NT2/D1 (cell line): ENCODE measurements at regions not wholly inside any gene's neighbourhood (a gene's known extent, or its start where the extent isn't known, plus 50 kb on each side); places are given as distances from the start of the nearest gene placed in this dataset.

Experiments used
- DNase-seq: peaks from one replicate; pipeline ENCODE4 v3.0.0-alpha.2; 2011; ENCODE audit warnings: low read depth, low spot score
- H3K27me3 ChIP-seq: 2 replicates; pipeline ENCODE4 v1.6.0; 2011; ENCODE audit warnings: mild to moderate bottlenecking; ENCODE audit not compliant: insufficient read length, insufficient read depth
- H3K36me3 ChIP-seq: 2 replicates; pipeline ENCODE4 v1.6.1; 2011; ENCODE audit warnings: mild to moderate bottlenecking, low read length, mixed read lengths; ENCODE audit not compliant: insufficient read depth, insufficient read length
- H3K4me1 ChIP-seq: 2 replicates; pipeline ENCODE4 v1.5.1; 2011; ENCODE audit not compliant: insufficient read depth, insufficient read length
- H3K4me3 ChIP-seq: 2 replicates; pipeline ENCODE4 v1.5.1; 2011; ENCODE audit warnings: low read depth; ENCODE audit not compliant: insufficient read length
- H3K9ac ChIP-seq: 2 replicates; pipeline ENCODE4 v1.6.0; 2011; ENCODE audit warnings: low read depth; ENCODE audit not compliant: insufficient read length
- H3K9me3 ChIP-seq: 2 replicates; pipeline ENCODE4 v1.5.1; 2011; ENCODE audit warnings: mild to moderate bottlenecking, low read length; ENCODE audit not compliant: insufficient read depth
- SUZ12 ChIP-seq: IDR thresholded peaks from 2 replicates; pipeline ENCODE4 v1.6.1; 2011; ENCODE audit not compliant: insufficient read length, insufficient read depth; ENCODE audit errors: extremely low read depth
- YY1 ChIP-seq: IDR thresholded peaks from 2 replicates; pipeline ENCODE4 v1.6.1; 2011; ENCODE audit not compliant: insufficient read length, insufficient read depth
- ZNF274 ChIP-seq: IDR thresholded peaks from 2 replicates; pipeline ENCODE4 v1.6.1; 2011; ENCODE audit warnings: mild to moderate bottlenecking, low read depth, low read length

DNA sequence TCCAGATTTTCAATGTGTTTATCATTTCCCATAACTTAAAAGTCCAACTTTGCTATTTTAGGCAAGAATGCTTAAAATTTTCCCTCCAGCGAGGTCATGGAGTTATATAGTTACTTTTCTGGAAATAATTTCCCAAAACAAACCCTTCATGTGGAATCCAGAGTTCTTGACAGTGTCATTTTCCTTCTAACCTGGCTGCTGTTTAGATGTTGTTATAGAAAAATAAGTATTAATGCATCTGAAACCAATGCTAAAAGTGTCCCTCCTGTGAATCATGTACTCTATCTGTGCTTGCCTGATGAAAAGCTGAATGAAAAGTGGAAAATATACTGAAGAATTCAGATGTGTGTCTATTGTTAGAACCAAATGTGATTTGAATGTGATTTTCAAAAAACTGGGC, 245.3 kb upstream of the HSF2 start:
- no peak for DNase-seq
- no peaks in the 10 kb centered on the region for H3K36me3 ChIP-seq
- H3K4me3 ChIP-seq: no peak overlapping the region
- no peaks in the 10 kb centered on the region for H3K27me3 ChIP-seq
- no peaks in the 10 kb centered on the region for H3K9me3 ChIP-seq
- no peak for TF ChIP-seq SUZ12
- TF ChIP-seq YY1: no peak
- no peak for TF ChIP-seq ZNF274
- H3K4me1 ChIP-seq: no peaks in the 10 kb centered on the region
- no peak overlapping the region for H3K9ac ChIP-seq

- DNase-seq: no peak
- no peaks in the 10 kb centered on the region for H3K4me1 ChIP-seq
- no peak for TF ChIP-seq SUZ12
- no peaks in the 10 kb centered on the region for H3K9me3 ChIP-seq
- no peak overlapping the region for H3K9ac ChIP-seq
- no peaks in the 10 kb centered on the region for H3K27me3 ChIP-seq
- H3K36me3 ChIP-seq: no peaks in the 10 kb centered on the region
- no peak overlapping the region for H3K4me3 ChIP-seq
These were observed 244.4 kb upstream of the HSF2 start for GRCh38 chr6:122154912-122155575.

DNA sequence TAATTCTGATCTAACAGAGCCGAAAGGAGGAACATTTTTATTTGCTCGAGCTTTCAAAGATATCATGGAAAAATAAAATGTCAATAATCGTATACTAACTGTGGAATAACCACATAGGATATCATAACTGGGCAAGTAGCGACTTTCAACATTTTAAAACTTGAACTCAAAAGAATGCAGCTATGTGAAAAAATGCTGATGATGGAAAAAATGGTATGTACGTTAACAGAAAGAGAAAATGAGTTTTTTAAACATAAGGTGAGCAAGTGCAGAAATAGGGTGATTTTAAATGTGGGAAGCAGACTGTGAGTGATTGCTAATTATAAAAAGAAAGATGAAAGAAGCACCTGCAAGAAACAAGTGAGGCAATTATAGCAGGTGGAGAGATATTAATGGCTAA, 238.3 kb upstream of the HSF2 start:
- H3K4me1 ChIP-seq: no peaks in the 10 kb centered on the region
- H3K36me3 ChIP-seq: no peaks in the 10 kb centered on the region
- no peak overlapping the region for H3K9ac ChIP-seq
- no peak for DNase-seq
- peaks cover 5% of the 10 kb centered on the region; the same call in 1 of the 2 replicates for H3K9me3 ChIP-seq
- no peak for TF ChIP-seq YY1
- TF ChIP-seq ZNF274: no peak
- TF ChIP-seq SUZ12: no peak
- no peaks in the 10 kb centered on the region for H3K27me3 ChIP-seq
- no peak overlapping the region for H3K4me3 ChIP-seq

DNA sequence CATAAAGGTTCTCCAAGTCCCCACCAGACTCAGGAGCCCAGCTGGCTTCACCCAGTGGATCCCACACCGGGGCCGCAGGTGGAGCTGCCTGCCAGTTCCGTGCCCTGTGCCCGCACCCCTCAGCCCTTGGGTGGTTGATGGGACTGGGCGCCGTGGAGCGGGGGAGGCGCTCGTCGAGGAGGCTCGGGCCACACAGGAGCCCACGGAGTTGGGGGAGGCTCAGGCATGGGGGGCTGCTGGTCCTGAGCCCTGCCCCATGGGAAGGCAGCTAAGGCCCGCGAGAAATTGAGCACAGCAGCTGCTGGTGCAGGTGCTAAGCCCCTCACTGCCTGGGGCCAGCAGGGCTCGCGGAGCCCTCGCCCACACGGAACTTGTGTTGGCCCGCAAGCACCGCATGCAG, 234.4 kb upstream of the HSF2 start:
- Histone ChIP-seq H3K27me3 (no peaks in the 10 kb centered on the region), H3K9me3 (peaks cover 5% of the 10 kb centered on the region; the same call in 1 of the 2 replicates), H3K36me3 (no peaks in the 10 kb centered on the region), H3K4me3 (no peak overlapping the region), H3K9ac (no peak overlapping the region), H3K4me1 (no peaks in the 10 kb centered on the region)
- DNase-seq: no peak
- TF ChIP-seq ZNF274 (no peak), YY1 (no peak), SUZ12 (no peak)

GRCh38 chr6:122170274-122170673, 229.2 kb upstream of the HSF2 start:
- Histone ChIP-seq H3K9me3 (peaks cover 2% of the 10 kb centered on the region; the same call in 1 of the 2 replicates), H3K4me3 (no peak overlapping the region), H3K9ac (no peak overlapping the region), H3K27me3 (no peaks in the 10 kb centered on the region), H3K4me1 (no peaks in the 10 kb centered on the region), H3K36me3 (no peaks in the 10 kb centered on the region)
- TF ChIP-seq SUZ12 (no peak), ZNF274 (no peak), YY1 (no peak)
- no peak for DNase-seq

DNA sequence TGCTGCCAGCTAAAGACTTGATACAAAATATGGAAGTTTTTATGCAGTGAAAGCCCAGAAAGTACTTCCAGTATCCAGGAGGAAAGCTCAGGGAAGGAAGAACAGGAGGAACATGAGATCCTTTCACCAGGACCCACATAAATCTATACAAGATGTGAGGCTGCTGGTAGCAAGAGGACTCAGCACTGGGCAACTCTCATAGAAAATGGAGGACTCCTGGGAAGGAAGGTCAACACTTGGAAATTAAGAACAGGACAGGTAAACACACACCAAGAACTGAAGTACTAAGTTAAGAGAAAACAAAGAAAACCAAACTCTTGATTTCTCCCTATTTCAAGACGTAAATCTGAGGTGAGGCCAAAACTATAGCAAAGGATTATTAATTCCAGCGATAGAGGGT, 220.5 kb upstream of the HSF2 start:
- H3K9ac ChIP-seq: no peak overlapping the region
- H3K9me3 ChIP-seq: no peaks in the 10 kb centered on the region
- H3K4me1 ChIP-seq: no peaks in the 10 kb centered on the region
- no peaks in the 10 kb centered on the region for H3K36me3 ChIP-seq
- TF ChIP-seq ZNF274: no peak
- TF ChIP-seq YY1: no peak
- TF ChIP-seq SUZ12: no peak
- DNase-seq: no peak
- no peak overlapping the region for H3K4me3 ChIP-seq
- H3K27me3 ChIP-seq: no peaks in the 10 kb centered on the region

DNA sequence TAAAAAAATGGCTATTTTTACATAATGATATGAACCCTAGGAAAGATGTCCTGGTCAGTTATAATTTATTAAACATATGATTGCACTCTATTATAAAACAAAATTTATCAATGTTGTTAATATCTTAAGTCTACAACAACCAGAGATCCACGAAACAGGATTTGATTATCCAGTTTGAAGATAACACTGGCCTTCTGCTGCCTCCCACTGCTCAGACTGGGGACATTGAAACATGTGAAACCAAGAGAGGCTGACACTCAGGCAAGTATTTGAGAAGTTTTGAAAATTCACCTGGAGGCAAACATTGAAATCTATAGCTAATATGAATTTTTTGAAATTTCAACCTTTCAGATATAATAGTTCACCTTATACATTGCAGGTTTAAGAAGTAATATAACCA, 219.3 kb upstream of the HSF2 start:
- Histone ChIP-seq H3K4me3 (no peak overlapping the region), H3K27me3 (no peaks in the 10 kb centered on the region), H3K9me3 (no peaks in the 10 kb centered on the region), H3K4me1 (no peaks in the 10 kb centered on the region), H3K9ac (no peak overlapping the region), H3K36me3 (no peaks in the 10 kb centered on the region)
- DNase-seq: no peak
- no peak for TF ChIP-seq SUZ12
- TF ChIP-seq ZNF274: no peak
- TF ChIP-seq YY1: no peak

- Histone ChIP-seq H3K9ac (no peak overlapping the region), H3K4me1 (no peaks in the 10 kb centered on the region), H3K4me3 (no peak overlapping the region), H3K9me3 (no peaks in the 10 kb centered on the region), H3K36me3 (no peaks in the 10 kb centered on the region), H3K27me3 (no peaks in the 10 kb centered on the region)
- no peak for DNase-seq
- TF ChIP-seq SUZ12 (no peak), YY1 (no peak)
These were observed 217.4 kb upstream of the HSF2 start for GRCh38 chr6:122182061-122182460.
